ENCODE measurements at regions not wholly inside any gene's neighbourhood (a gene's known extent, or its start where the extent isn't known, plus 50 kb on each side); places are given as distances from the start of the nearest gene placed in this dataset.

DNA sequence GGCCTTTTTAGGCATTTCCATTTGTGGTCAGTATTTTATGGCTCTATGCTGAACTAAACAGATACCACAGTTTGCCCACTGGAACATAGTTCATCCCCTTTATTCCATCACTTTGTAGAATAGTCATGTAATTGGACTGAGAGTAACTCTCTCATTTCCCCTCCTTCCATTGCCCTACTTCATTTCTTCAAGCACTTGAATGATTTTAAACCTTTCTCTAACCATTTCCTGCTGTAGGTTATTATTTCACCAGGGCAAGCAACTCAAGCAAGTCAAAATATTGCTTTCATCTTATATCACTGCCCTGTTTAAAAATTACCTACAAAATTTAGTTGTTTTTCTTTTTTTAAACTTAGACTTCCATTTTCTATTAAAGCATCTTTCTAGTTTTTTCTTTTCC, 177.0 kb downstream of the RAP2B start:
- H3K36me3 ChIP-seq (ENCODE audit: control insufficient read depth in 2 of 2, extremely low read depth in 1 of 2, insufficient read depth in 2 of 2, low read length in 2 of 2), result no peaks in the 10 kb centered on the region
- no peaks in the 10 kb centered on the region for H3K79me2 ChIP-seq (ENCODE audit: control insufficient read depth, insufficient read depth, low read length)
- H3K4me2 ChIP-seq (ENCODE audit: insufficient read depth, low read length), result no peak overlapping the region
- dilution Hi-C loops (cut with MboI; ENCODE audit: extremely low pct_ligation_motif_present, low sequenced_read_pairs) (no loop called here), intact Hi-C loops (cut with micrococcal nuclease) (no loop called here)
- H4K20me1 ChIP-seq (replicated peaks; ENCODE audit: control insufficient read depth, extremely low read depth, insufficient read depth, low read length), result no peaks in the 10 kb centered on the region
- no peak overlapping the region for H3K27ac ChIP-seq (ENCODE audit: insufficient read depth, low read depth, low read length)
- no peaks in the 10 kb centered on the region for H3K27me3 ChIP-seq (ENCODE audit: control insufficient read depth in 2 of 2, insufficient read depth in 2 of 2, low read length in 2 of 2)
- TF ChIP-seq GATA2 (IDR thresholded peaks at IDR 0.05; ENCODE audit: insufficient read depth, insufficient read length, low read depth, low read length) (no peak), EZH2 (IDR thresholded peaks at IDR 0.05; ENCODE audit: borderline replicate concordance, low read depth, low read length, severe bottlenecking) (no peak), POLR2A (IDR thresholded peaks at IDR 0.05; ENCODE audit: low read depth, low read length) (no peak), POLR2AphosphoS5 (IDR thresholded peaks at IDR 0.05; ENCODE audit: insufficient read depth, low read depth, low read length) (no peak), JUN (IDR thresholded peaks at IDR 0.05; ENCODE audit: borderline replicate concordance, insufficient read depth, insufficient read length, low read depth) (no peak), MYC (IDR thresholded peaks at IDR 0.05; ENCODE audit: low read depth, low read length) (no peak), FOS (IDR thresholded peaks at IDR 0.05; ENCODE audit: borderline replicate concordance, insufficient read depth, low read length) (no peak)
- TF ChIP-seq, protein P1, sequence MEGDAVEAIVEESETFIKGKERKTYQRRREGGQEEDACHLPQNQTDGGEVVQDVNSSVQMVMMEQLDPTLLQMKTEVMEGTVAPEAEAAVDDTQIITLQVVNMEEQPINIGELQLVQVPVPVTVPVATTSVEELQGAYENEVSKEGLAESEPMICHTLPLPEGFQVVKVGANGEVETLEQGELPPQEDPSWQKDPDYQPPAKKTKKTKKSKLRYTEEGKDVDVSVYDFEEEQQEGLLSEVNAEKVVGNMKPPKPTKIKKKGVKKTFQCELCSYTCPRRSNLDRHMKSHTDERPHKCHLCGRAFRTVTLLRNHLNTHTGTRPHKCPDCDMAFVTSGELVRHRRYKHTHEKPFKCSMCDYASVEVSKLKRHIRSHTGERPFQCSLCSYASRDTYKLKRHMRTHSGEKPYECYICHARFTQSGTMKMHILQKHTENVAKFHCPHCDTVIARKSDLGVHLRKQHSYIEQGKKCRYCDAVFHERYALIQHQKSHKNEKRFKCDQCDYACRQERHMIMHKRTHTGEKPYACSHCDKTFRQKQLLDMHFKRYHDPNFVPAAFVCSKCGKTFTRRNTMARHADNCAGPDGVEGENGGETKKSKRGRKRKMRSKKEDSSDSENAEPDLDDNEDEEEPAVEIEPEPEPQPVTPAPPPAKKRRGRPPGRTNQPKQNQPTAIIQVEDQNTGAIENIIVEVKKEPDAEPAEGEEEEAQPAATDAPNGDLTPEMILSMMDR (IDR thresholded peaks at IDR 0.05; ENCODE audit: extremely low read depth in 1 of 2, insufficient read depth in 1 of 2, low read depth in 1 of 2, low read length in 2 of 2), result no peak
- TF ChIP-seq, protein P2, sequence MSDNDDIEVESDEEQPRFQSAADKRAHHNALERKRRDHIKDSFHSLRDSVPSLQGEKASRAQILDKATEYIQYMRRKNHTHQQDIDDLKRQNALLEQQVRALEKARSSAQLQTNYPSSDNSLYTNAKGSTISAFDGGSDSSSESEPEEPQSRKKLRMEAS (IDR thresholded peaks at IDR 0.05; ENCODE audit: insufficient read depth, insufficient read length), result no peak
- POLR2A ChIA-PET, result no interaction called here
- H2AFZ ChIP-seq (ENCODE audit: low read depth, low read length), result no peak overlapping the region
- CTCF ChIA-PET, result no interaction called here
- no peaks in the 10 kb centered on the region for H3K9me1 ChIP-seq (replicated peaks; ENCODE audit: control insufficient read depth, extremely low read depth, insufficient read depth, low read length)
- FAIRE-seq, result no peak
- H3K4me3 ChIP-seq (replicated peaks in 1 of 3; ENCODE audit: insufficient read depth in 1 of 3, low read depth in 1 of 3, low read length in 3 of 3), result no peak overlapping the region
- DNase-seq (ENCODE audit: low read depth, low spot score), result no peak
- no peaks in the 10 kb centered on the region for H3K9me3 ChIP-seq (replicated peaks; ENCODE audit: control insufficient read depth, insufficient read depth, low read length)
- no peak overlapping the region for H3K9ac ChIP-seq (replicated peaks; ENCODE audit: extremely low read depth, insufficient read depth, low read length)
- no peaks in the 10 kb centered on the region for H3K4me1 ChIP-seq (ENCODE audit: control insufficient read depth, extremely low read depth, insufficient read depth, low read length)
- BruUV-seq (replicated peaks), result no TSS peak
